SK-N-SH treated with all-trans-retinoic acid at 6 μM for 48 hours (cell line): ENCODE measurements at regions not wholly inside any gene's neighbourhood (a gene's known extent, or its start where the extent isn't known, plus 50 kb on each side); places are given as distances from the start of the nearest gene placed in this dataset.

ENCODE experiments used
- ARNTL ChIP-seq: fragments of 450-650 bp; formaldehyde crosslinking; IDR thresholded peaks from 2 replicates; pipeline ENCODE4 v1.5.0; 2020; ENCODE audit warnings: low read depth, mild to moderate bottlenecking, moderate library complexity, borderline replicate concordance
- OSR1 ChIP-seq: fragments of 250-450 bp; sonication (Bioruptor Pico); IDR thresholded peaks from 2 replicates; pipeline ENCODE4 v1.8.0; 2022; ENCODE audit warnings: moderate library complexity, mild to moderate bottlenecking, inconsistent platforms
- TSHZ2 ChIP-seq: fragments of 250-450 bp; sonication (Bioruptor Pico); IDR thresholded peaks from 2 replicates; pipeline ENCODE4 v1.5.0; 2020; ENCODE audit warnings: mild to moderate bottlenecking, moderate library complexity

GRCh38 chr10:105827133-105827532 is 1186.0 kb downstream of the SORCS3 start:
- TF ChIP-seq ARNTL (CRISPR knock-in tag) (no peak), OSR1 (no peak), TSHZ2 (CRISPR knock-in tag) (no peak)
